ENCODE measurements at regions not wholly inside any gene's neighbourhood (a gene's known extent, or its start where the extent isn't known, plus 50 kb on each side); places are given as distances from the start of the nearest gene placed in this dataset.

DNA sequence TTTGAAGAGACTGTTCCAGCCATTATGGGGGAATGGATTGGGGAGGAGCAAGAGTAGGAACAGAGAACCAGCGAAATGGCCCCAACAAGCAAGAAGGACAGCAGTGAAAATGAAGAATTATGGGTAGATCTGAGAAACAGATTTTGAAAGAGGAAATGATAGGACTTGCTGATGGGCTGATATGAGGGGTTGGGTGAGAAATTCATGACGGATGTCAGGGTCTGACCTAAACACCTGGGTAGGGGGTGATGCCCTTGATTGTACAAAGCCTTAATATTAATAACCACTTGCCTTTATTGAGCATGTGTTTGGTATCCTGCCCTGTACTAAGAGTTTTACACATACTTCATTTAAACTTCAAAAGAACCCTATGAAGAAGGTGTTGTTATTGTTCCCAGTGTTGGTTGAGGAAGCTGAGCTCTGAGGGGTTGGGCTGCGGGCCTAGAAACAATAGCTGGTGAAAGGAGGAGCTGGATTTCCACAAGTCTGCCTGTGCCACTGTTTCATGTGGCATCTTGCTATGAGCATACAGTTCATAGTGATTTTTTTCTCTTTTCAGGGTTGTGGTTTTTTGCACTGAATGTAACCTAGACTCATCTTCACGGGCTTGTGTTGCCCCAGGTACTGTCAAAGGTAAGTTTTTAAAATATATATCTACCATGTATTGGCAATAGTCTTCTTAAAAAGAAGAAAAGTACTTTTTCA is 61.1 kb upstream of the TNRC6B start:
- DNase-seq (no peak), FAIRE-seq (no peak)
- peaks cover 0 to 2% (median 0%) of the 10 kb centered on the region in 3 donors for H3K36me3 ChIP-seq (ENCODE audit: control insufficient read depth in 2 of 3, insufficient read depth in 3 of 3, low read length in 3 of 3)
- no peak overlapping the region for H3K27ac ChIP-seq (ENCODE audit: low read depth in 2 of 2, low read length in 2 of 2)
- H3K9ac ChIP-seq (ENCODE audit: low read length in 3 of 3) = no peak overlapping the region
- H3K4me1 ChIP-seq (ENCODE audit: control insufficient read depth in 2 of 3, insufficient read depth in 2 of 3, low read depth in 1 of 3, low read length in 3 of 3) = peaks cover 0 to 13% (median 5%) of the 10 kb centered on the region in 3 donors
- intact Hi-C loops (cut with DNase I) = no loop called here
- H3K27me3 ChIP-seq (ENCODE audit: control insufficient read depth, insufficient read depth, low read length) = no peaks in the 10 kb centered on the region
- no peak overlapping the region for H3K4me3 ChIP-seq (ENCODE audit: low read length in 3 of 3)
- TF ChIP-seq, protein P1, sequence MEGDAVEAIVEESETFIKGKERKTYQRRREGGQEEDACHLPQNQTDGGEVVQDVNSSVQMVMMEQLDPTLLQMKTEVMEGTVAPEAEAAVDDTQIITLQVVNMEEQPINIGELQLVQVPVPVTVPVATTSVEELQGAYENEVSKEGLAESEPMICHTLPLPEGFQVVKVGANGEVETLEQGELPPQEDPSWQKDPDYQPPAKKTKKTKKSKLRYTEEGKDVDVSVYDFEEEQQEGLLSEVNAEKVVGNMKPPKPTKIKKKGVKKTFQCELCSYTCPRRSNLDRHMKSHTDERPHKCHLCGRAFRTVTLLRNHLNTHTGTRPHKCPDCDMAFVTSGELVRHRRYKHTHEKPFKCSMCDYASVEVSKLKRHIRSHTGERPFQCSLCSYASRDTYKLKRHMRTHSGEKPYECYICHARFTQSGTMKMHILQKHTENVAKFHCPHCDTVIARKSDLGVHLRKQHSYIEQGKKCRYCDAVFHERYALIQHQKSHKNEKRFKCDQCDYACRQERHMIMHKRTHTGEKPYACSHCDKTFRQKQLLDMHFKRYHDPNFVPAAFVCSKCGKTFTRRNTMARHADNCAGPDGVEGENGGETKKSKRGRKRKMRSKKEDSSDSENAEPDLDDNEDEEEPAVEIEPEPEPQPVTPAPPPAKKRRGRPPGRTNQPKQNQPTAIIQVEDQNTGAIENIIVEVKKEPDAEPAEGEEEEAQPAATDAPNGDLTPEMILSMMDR (IDR thresholded peaks at IDR 0.05; ENCODE audit: borderline replicate concordance, extremely low read depth, insufficient read depth) = no peak
- no peaks in the 10 kb centered on the region for H3K9me3 ChIP-seq (ENCODE audit: control insufficient read depth in 2 of 3, insufficient read depth in 1 of 3, low read length in 3 of 3)

DNA sequence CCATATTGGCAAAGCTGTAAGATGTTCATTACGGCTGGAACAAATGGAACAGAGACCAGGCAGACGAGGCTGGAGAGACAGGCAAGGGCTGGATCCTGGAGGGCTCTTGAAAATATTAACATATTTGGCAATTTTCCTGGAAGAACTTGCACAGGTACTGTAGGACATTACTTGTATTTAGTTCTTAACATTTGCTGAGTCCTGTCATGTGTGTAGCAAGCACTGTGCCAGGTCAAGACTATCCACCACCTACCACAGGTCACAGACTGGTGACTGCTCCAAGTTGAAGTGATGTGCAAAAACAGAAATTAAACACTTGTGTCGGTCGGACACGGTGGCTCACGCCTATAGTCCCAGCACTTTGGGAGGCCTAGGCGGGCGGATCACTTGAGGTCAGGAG is 58.7 kb upstream of the TNRC6B start:
- no peak for FAIRE-seq

DNA sequence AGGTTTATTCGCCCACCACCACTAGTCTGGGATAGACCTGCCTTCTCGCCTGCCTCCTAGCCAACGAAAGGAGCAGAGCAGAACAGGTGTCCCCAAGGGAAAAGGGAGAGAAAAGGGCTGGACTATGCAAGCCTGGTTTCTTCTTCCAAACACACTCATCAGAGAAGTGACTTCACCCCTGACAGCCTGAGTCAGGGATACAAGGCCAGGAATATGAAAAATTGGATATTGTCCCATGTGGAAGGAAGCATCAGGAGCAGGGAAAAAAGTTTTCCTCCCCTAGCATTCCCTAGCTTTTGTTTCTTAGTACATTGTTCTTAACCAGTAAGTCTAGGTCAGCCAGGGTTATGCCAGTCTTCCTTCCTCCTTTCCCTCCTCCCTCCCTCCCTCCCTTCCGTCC is 56.9 kb upstream of the TNRC6B start:
- no peak overlapping the region for H3K4me3 ChIP-seq (ENCODE audit: low read length in 3 of 3)
- H3K27ac ChIP-seq (ENCODE audit: low read depth in 2 of 2, low read length in 2 of 2) = no peak overlapping the region
- intact Hi-C loops (cut with DNase I) = no loop called here
- peaks cover 0 to 9% (median 5%) of the 10 kb centered on the region in 3 donors for H3K4me1 ChIP-seq (ENCODE audit: control insufficient read depth in 2 of 3, insufficient read depth in 2 of 3, low read depth in 1 of 3, low read length in 3 of 3)
- H3K27me3 ChIP-seq (ENCODE audit: control insufficient read depth, insufficient read depth, low read length) = no peaks in the 10 kb centered on the region
- DNase-seq = no peak
- peak overlapping the region in 1 of 3 donors; percentile 62 for H3K9ac ChIP-seq (ENCODE audit: low read length in 3 of 3)
- H3K36me3 ChIP-seq (ENCODE audit: control insufficient read depth in 2 of 3, insufficient read depth in 3 of 3, low read length in 3 of 3) = peaks cover 0 to 2% (median 0%) of the 10 kb centered on the region in 3 donors
- TF ChIP-seq, protein P1 (IDR thresholded peaks at IDR 0.05; ENCODE audit: borderline replicate concordance, extremely low read depth, insufficient read depth) = no peak
- H3K9me3 ChIP-seq (ENCODE audit: control insufficient read depth in 2 of 3, insufficient read depth in 1 of 3, low read length in 3 of 3) = no peaks in the 10 kb centered on the region
- no peak for FAIRE-seq

More for the DNA sequence above, 58.7 kb upstream of the TNRC6B start:
- Histone ChIP-seq H3K27ac (ENCODE audit: low read depth in 2 of 2, low read length in 2 of 2) (no peak overlapping the region), H3K9ac (ENCODE audit: low read length in 3 of 3) (no peak overlapping the region), H3K9me3 (ENCODE audit: control insufficient read depth in 2 of 3, insufficient read depth in 1 of 3, low read length in 3 of 3) (no peaks in the 10 kb centered on the region), H3K36me3 (ENCODE audit: control insufficient read depth in 2 of 3, insufficient read depth in 3 of 3, low read length in 3 of 3) (peaks cover 0 to 2% (median 0%) of the 10 kb centered on the region in 3 donors), H3K27me3 (ENCODE audit: control insufficient read depth, insufficient read depth, low read length) (no peaks in the 10 kb centered on the region), H3K4me1 (ENCODE audit: control insufficient read depth in 2 of 3, insufficient read depth in 2 of 3, low read depth in 1 of 3, low read length in 3 of 3) (peaks cover 0 to 9% (median 5%) of the 10 kb centered on the region in 3 donors), H3K4me3 (ENCODE audit: low read length in 3 of 3) (no peak overlapping the region)
- intact Hi-C loops (cut with DNase I) = no loop called here
- DNase-seq = no peak
- TF ChIP-seq, protein P1 (IDR thresholded peaks at IDR 0.05; ENCODE audit: borderline replicate concordance, extremely low read depth, insufficient read depth) = no peak
